Pancreas (tissue), 10 donors: ENCODE measurements at regions not wholly inside any gene's neighbourhood (a gene's known extent, or its start where the extent isn't known, plus 50 kb on each side); places are given as distances from the start of the nearest gene placed in this dataset.
"Not testable (repeated sequence)": the region's sequence is repeated elsewhere in the genome, so short reads cannot be mapped to it uniquely, and the experiment has no call there.

Experiments used
- ATAC-seq, 4 donors: fragments of 200-7000 bp; cut with Tn5 transposase; one replicate each; pipeline versions ENCODE4 v1.8.0 to v1.9.1; 2020; ENCODE audit warnings: mild to moderate bottlenecking in 4 of 4, moderate library complexity in 4 of 4
- DNase-seq, 6 donors: peaks; one replicate each; pipeline ENCODE4 v3.0.0-alpha.2; 2020
- FAIRE-seq: peaks from 2 replicates; lab custom pipeline; 2012; peaks lifted over from hg19 to GRCh38; lab: Jason Lieb, UNC
- H3K27ac ChIP-seq, 4 donors: fragments of 200-600 bp; sonication (generic); 1 replicate in 3 of 4; 2 replicates in 1 of 4; pipeline versions ENCODE4 v1.5.0 to v1.8.0; 2020
- H3K27me3 ChIP-seq, 4 donors: fragments of 200-600 bp; one replicate each; pipeline ENCODE4 v1.8.0; 2021
- H3K36me3 ChIP-seq, 3 donors: fragments of 200-600 bp; sonication (generic) in 1 of 3; one replicate each; pipeline versions ENCODE4 v1.5.0 to v1.8.0; 2020 to 2021
- H3K4me1 ChIP-seq, 3 donors: fragments of 200-600 bp; one replicate each; pipeline ENCODE4 v1.8.0; 2021
- H3K4me3 ChIP-seq, 4 donors: fragments of 200-600 bp; sonication (generic) in 2 of 4; one replicate each; pipeline versions ENCODE4 v1.5.0 to v1.8.0; 2020 to 2021
- H3K9me3 ChIP-seq, 4 donors: fragments of 200-600 bp; one replicate each; pipeline ENCODE4 v1.8.0; 2021
- WGBS, 2 donors: extraction: QIAGEN DNeasy Blood & Tissue Kit; methylation state at CpG; one replicate each; pipeline ENCODE4 v1.1.7; 2013; 5-methylcytosine and 5-hydroxymethylcytosine counted together
- intact Hi-C, 3 donors: fragments of 100-400 bp; cut with DNase I; formaldehyde crosslinking; loops; one replicate each; pipeline versions ENCODE4 v1.11.1 to v1.14.2; 2022
- TF ChIP-seq, protein P1 (sequence below), 4 donors: fragments of 200-600 bp; sonication (generic) in 3 of 4; IDR thresholded peaks; one replicate each; pipeline versions ENCODE4 v1.5.0 to v1.8.0; 2021; ENCODE audit warnings: antibody characterized with exemption in 4 of 4
- donor health status: healthy with polysubstance abuse.
- donor health status: DM: no; HTN: no; CAD: no; lungs with moderate emphysema.
- donor health status: DM: no; HTN: no; CAD: no.
- donor health status: control.
- donor health status: control.
- donor health status: Bipolar disorder and iron deficiency.
- donor health status: DM: yes; HTN: yes; CAD: no.
- donor health status: DM: no; HTN: no; CAD: no.
- donor health status: DM: no; HTN: no; CAD: no.
- donor health status: DM: yes; HTN: yes; CAD: no.

- 86 to 94% methylated on average over 1 of the region's 1 CpG for WGBS, 2 donors
- H3K27ac ChIP-seq, result no peak overlapping the region
- FAIRE-seq (no peak), DNase-seq (no peak), ATAC-seq (peak in 1 of 4 donors; percentile 36)
- H3K36me3 ChIP-seq, result no peaks in the 10 kb centered on the region
- H3K4me1 ChIP-seq, result no peaks in the 10 kb centered on the region
- H3K4me3 ChIP-seq, result no peak overlapping the region
- intact Hi-C loops, result no loop called here
- TF ChIP-seq, protein P1, sequence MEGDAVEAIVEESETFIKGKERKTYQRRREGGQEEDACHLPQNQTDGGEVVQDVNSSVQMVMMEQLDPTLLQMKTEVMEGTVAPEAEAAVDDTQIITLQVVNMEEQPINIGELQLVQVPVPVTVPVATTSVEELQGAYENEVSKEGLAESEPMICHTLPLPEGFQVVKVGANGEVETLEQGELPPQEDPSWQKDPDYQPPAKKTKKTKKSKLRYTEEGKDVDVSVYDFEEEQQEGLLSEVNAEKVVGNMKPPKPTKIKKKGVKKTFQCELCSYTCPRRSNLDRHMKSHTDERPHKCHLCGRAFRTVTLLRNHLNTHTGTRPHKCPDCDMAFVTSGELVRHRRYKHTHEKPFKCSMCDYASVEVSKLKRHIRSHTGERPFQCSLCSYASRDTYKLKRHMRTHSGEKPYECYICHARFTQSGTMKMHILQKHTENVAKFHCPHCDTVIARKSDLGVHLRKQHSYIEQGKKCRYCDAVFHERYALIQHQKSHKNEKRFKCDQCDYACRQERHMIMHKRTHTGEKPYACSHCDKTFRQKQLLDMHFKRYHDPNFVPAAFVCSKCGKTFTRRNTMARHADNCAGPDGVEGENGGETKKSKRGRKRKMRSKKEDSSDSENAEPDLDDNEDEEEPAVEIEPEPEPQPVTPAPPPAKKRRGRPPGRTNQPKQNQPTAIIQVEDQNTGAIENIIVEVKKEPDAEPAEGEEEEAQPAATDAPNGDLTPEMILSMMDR (IDR thresholded peaks at IDR 0.05), result no peak
- no peaks in the 10 kb centered on the region for H3K27me3 ChIP-seq
- no peaks in the 10 kb centered on the region for H3K9me3 ChIP-seq
Measured at GRCh38 chr9:88835038-88835466, 156.2 kb upstream of the S1PR3 start.

DNA sequence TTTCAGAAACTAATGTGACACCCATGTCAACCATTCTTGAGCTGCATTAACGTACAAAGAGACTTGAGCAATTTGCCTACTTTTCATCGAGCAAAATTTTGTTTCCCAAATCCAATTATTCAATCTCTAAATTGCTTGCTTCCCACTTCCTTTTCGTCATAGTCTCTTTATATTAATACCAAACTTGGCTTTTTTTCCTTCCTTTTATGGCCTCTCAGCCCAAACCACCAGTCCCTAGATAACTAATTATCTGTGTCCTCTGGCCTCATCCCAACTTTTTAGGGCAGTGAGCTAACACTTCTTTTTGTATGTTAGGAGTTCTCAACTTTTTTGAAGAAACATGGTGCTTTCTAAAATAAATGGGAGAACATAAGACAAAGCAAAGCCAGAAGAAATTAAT lies 155.5 kb upstream of the S1PR3 start:
- intact Hi-C loops, result no loop called here
- Histone ChIP-seq H3K36me3 (no peaks in the 10 kb centered on the region), H3K27me3 (no peaks in the 10 kb centered on the region), H3K4me1 (no peaks in the 10 kb centered on the region), H3K4me3 (no peak overlapping the region), H3K27ac (no peak overlapping the region), H3K9me3 (no peaks in the 10 kb centered on the region)
- no peak for ATAC-seq
- FAIRE-seq, result no peak
- TF ChIP-seq, protein P1 (IDR thresholded peaks at IDR 0.05), result no peak
- no peak for DNase-seq
- 63 to 76% methylated on average over 3 of the region's 3 CpGs for WGBS, 2 donors

GRCh38 chr9:88837731-88838130 lies 153.5 kb upstream of the S1PR3 start:
- no peak for ATAC-seq
- intact Hi-C loops, result no loop called here
- Histone ChIP-seq H3K4me1 (no peaks in the 10 kb centered on the region), H3K4me3 (no peak overlapping the region), H3K27ac (no peak overlapping the region), H3K9me3 (no peaks in the 10 kb centered on the region), H3K36me3 (no peaks in the 10 kb centered on the region), H3K27me3 (no peaks in the 10 kb centered on the region)
- no peak for DNase-seq
- 83 to 87% methylated on average over 2 of the region's 2 CpGs for WGBS, 2 donors
- TF ChIP-seq, protein P1 (IDR thresholded peaks at IDR 0.05), result no peak
- FAIRE-seq, result no peak

DNA sequence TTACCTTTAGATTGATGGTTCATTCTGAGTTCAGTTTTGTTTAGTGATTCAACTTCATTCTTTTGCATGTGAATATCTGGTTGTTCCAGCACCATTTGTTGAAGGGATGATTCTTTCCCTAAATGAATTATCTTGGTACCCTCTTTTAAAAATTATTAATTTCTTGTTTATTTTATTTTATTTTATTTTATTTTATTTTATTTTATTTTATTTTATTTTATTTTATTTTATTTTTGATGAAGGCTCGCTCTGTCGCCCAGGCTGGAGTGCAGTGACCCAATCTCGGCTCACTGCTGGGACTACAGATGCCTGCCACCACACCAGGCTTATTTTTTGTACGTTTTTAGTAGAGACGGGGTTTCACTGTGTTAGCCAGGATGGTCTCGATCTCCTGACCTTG lies 141.4 kb upstream of the S1PR3 start:
- WGBS, 2 donors, result 77 to 83% methylated on average over 6 of the region's 6 CpGs
- H3K9me3 ChIP-seq, FAIRE-seq, H3K4me1 ChIP-seq, H3K4me3 ChIP-seq, H3K27me3 ChIP-seq, ATAC-seq, DNase-seq, H3K36me3 ChIP-seq, H3K27ac ChIP-seq: not testable (repeated sequence)
- intact Hi-C loops, result loop anchor here in 1 of 3 donors (10.0 kb wide), 1 partner anchor 55 kb away; no protein-coding TSS in a partner anchor

DNA sequence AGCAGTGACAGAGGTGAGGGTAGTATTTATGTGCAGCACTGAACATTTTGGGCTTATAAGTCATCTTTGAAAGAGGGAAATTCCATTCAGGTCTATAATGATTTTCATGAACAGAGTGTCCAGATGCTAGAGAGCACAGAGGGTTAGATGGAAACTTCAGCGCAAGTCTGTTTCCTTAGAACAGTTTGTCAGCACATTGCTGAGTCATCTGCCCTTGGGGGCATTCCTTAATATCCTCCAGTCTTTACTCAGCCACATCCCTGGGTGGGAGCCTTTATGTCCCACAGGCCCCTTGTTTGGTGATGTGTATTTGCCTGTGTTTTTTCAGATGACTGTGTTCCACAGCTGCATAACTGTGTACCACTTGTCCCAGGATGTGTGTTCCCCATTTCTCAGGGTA lies 138.5 kb upstream of the S1PR3 start:
- 78 to 79% methylated on average over 1 of the region's 1 CpG for WGBS, 2 donors
- H3K4me1 ChIP-seq, result no peaks in the 10 kb centered on the region
- no peaks in the 10 kb centered on the region for H3K36me3 ChIP-seq
- no peaks in the 10 kb centered on the region for H3K27me3 ChIP-seq
- TF ChIP-seq, protein P1 (IDR thresholded peaks at IDR 0.05), result no peak
- intact Hi-C loops, result loop anchor here in 1 of 3 donors (10.0 kb wide), 1 partner anchor 58 kb away; no protein-coding TSS in a partner anchor
- H3K9me3 ChIP-seq, result peaks cover 0 to 2% (median 0%) of the 10 kb centered on the region in 4 donors
- FAIRE-seq (no peak), ATAC-seq (peak in 2 of 4 donors; percentile 18 to 25), DNase-seq (no peak)
- H3K27ac ChIP-seq, result no peak overlapping the region
- H3K4me3 ChIP-seq, result no peak overlapping the region
